ENCODE measurements at regions not wholly inside any gene's neighbourhood (a gene's known extent, or its start where the extent isn't known, plus 50 kb on each side); places are given as distances from the start of the nearest gene placed in this dataset.

GRCh38 chr13:58823701-58824100, 1192.2 kb downstream of the PCDH17 start:
- no peak overlapping the region for H2AK5ac ChIP-seq (ENCODE audit: insufficient read length, low read length)
- Mint-ChIP-seq H3K36me3 (ENCODE audit: insufficient read depth in 1 of 3, low read depth in 3 of 3) (peaks cover 3 to 8% (median 7%) of the 10 kb centered on the region in 3 experiments; a peak in 5 of 7 replicates), H3K4me1 (no peaks in the 10 kb centered on the region), H3K27ac (no peak overlapping the region), H3K4me3 (no peak overlapping the region), H3K27me3 (ENCODE audit: low read depth) (no peaks in the 10 kb centered on the region), H3K9me3 (peaks cover 6 to 7% of the 10 kb centered on the region in 2 experiments; a peak in 3 of 5 replicates)
- no CpG with 5 or more reads among the region's 29 CpGs for WGBS (ENCODE audit: extremely low coverage, insufficient read length, low lambda C conversion rate)
- no peaks in the 10 kb centered on the region for H4K20me1 ChIP-seq (ENCODE audit: control insufficient read depth, insufficient read depth, insufficient read length)
- H3K23ac ChIP-seq (ENCODE audit: insufficient read length, low read depth, low read length), result no peak overlapping the region
- H3K56ac ChIP-seq (ENCODE audit: insufficient read length, low read depth, low read length), result no peak overlapping the region
- H2BK5ac ChIP-seq (ENCODE audit: insufficient read length, low read length), result no peak overlapping the region
- no peak overlapping the region for H3K9ac ChIP-seq (ENCODE audit: extremely low read depth, insufficient read length, low read length)
- no peaks in the 10 kb centered on the region for H3K9me3 ChIP-seq (ENCODE audit: control insufficient read depth, low read depth, low read length)
- H2BK15ac ChIP-seq (ENCODE audit: low read depth, low read length), result no peak overlapping the region
- no peak overlapping the region for H2AFZ ChIP-seq (ENCODE audit: low read length)
- H4K91ac ChIP-seq (ENCODE audit: insufficient read length, low read depth, low read length), result no peak overlapping the region
- TF ChIP-seq CTCF (conservative IDR thresholded peaks at IDR 0.05), result no peak
- no peak overlapping the region for H3T11ph ChIP-seq (ENCODE audit: low read length)
- no peak overlapping the region for H3K14ac ChIP-seq (ENCODE audit: insufficient read depth, low read length)
- H3K4me2 ChIP-seq (ENCODE audit: insufficient read depth, insufficient read length, low read length), result no peak overlapping the region
- no peak overlapping the region for H3K18ac ChIP-seq (ENCODE audit: insufficient read length, low read depth, low read length)
- no peak overlapping the region for H2BK20ac ChIP-seq (ENCODE audit: low read depth, low read length, poor library complexity, severe bottlenecking)
- H3K27me3 ChIP-seq (ENCODE audit: insufficient read depth, low read length), result no peaks in the 10 kb centered on the region
- H2BK120ac ChIP-seq (ENCODE audit: low read depth, low read length, poor library complexity, severe bottlenecking), result no peak overlapping the region
- H2BK12ac ChIP-seq (ENCODE audit: insufficient read length, low read depth, low read length), result no peak overlapping the region
- DNase-seq, result no peak
- no peaks in the 10 kb centered on the region for H3K23me2 ChIP-seq (ENCODE audit: insufficient read length, low read depth, low read length, poor library complexity, severe bottlenecking)
- no peak overlapping the region for H3K4ac ChIP-seq (ENCODE audit: low read depth, low read length)
- no peaks in the 10 kb centered on the region for H3K4me1 ChIP-seq (ENCODE audit: insufficient read depth, low read length)
- H3K79me2 ChIP-seq (ENCODE audit: insufficient read depth, low read length), result no peaks in the 10 kb centered on the region
- no peaks in the 10 kb centered on the region for H3K79me1 ChIP-seq (ENCODE audit: insufficient read depth, low read depth, low read length, poor library complexity, severe bottlenecking)
- no peak overlapping the region for H4K5ac ChIP-seq (ENCODE audit: insufficient read length, low read depth, low read length)
- no peak overlapping the region for H4K8ac ChIP-seq (replicated peaks; ENCODE audit: insufficient read length, low read depth, low read length)
- no peak overlapping the region for H3K27ac ChIP-seq (ENCODE audit: insufficient read length, low read depth, low read length)
